Endothelial cell (in vitro differentiated cells): ENCODE measurements at regions not wholly inside any gene's neighbourhood (a gene's known extent, or its start where the extent isn't known, plus 50 kb on each side); places are given as distances from the start of the nearest gene placed in this dataset.

Experiments used
- DNase-seq: peaks from one replicate; pipeline ENCODE4 v3.0.0; 2021; ENCODE audit warnings: low spot score
- H3K27ac Mint-ChIP-seq: one replicate; pipeline ENCODE4 v1.8.0; 2021; ENCODE audit warnings: mixed read lengths, inconsistent platforms; ENCODE audit not compliant: unreplicated experiment
- H3K27me3 Mint-ChIP-seq: one replicate; pipeline ENCODE4 v1.8.0; 2021; ENCODE audit warnings: mild to moderate bottlenecking, moderate library complexity, mixed read lengths, inconsistent platforms; ENCODE audit not compliant: unreplicated experiment
- H3K36me3 Mint-ChIP-seq: one replicate; pipeline ENCODE4 v1.8.0; 2021; ENCODE audit warnings: mild to moderate bottlenecking, low read depth, mixed read lengths, inconsistent platforms; ENCODE audit not compliant: unreplicated experiment
- H3K4me1 Mint-ChIP-seq: one replicate; pipeline ENCODE4 v1.8.0; 2021; ENCODE audit warnings: mild to moderate bottlenecking, mixed read lengths, inconsistent platforms; ENCODE audit not compliant: unreplicated experiment
- H3K4me3 Mint-ChIP-seq: one replicate; pipeline ENCODE4 v1.8.0; 2021; ENCODE audit warnings: mild to moderate bottlenecking, mixed read lengths, inconsistent platforms; ENCODE audit not compliant: unreplicated experiment
- H3K9me3 Mint-ChIP-seq: one replicate; pipeline ENCODE4 v1.8.0; 2021; ENCODE audit warnings: mixed read lengths, inconsistent platforms; ENCODE audit not compliant: unreplicated experiment
- TF ChIP-seq, protein P1 (sequence below): fragments of 200-600 bp; sonication (generic); IDR thresholded peaks from one replicate; pipeline ENCODE4 v1.5.0; 2021; ENCODE audit warnings: antibody characterized with exemption; ENCODE audit not compliant: unreplicated experiment

DNA sequence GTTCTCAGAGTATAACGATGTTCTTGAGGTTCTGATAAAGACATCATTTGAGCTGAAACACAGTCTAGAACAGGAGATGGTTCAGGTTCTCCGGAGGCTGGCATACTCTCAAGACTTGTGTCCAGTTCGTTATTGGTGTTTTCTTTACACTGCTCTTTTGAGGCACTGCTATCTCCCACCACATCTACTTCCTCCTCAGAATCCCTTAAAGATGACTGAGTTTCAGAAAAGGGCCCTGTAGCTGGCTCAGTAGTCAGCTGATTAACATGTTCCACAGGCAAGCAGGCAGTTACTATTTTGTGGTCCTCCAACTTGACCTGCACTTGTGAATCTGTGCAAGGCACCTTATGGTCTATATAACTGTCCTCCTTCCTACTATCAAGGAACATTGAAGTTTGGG lies 50.2 kb downstream of the ZZZ3 start:
- TF ChIP-seq, protein P1, sequence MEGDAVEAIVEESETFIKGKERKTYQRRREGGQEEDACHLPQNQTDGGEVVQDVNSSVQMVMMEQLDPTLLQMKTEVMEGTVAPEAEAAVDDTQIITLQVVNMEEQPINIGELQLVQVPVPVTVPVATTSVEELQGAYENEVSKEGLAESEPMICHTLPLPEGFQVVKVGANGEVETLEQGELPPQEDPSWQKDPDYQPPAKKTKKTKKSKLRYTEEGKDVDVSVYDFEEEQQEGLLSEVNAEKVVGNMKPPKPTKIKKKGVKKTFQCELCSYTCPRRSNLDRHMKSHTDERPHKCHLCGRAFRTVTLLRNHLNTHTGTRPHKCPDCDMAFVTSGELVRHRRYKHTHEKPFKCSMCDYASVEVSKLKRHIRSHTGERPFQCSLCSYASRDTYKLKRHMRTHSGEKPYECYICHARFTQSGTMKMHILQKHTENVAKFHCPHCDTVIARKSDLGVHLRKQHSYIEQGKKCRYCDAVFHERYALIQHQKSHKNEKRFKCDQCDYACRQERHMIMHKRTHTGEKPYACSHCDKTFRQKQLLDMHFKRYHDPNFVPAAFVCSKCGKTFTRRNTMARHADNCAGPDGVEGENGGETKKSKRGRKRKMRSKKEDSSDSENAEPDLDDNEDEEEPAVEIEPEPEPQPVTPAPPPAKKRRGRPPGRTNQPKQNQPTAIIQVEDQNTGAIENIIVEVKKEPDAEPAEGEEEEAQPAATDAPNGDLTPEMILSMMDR: no peak
- no peak for DNase-seq
- no peaks in the 10 kb centered on the region for H3K4me1 Mint-ChIP-seq
- H3K4me3 Mint-ChIP-seq: no peak overlapping the region
- H3K36me3 Mint-ChIP-seq: peaks cover 11% of the 10 kb centered on the region
- H3K27ac Mint-ChIP-seq: no peak overlapping the region
- H3K27me3 Mint-ChIP-seq: no peaks in the 10 kb centered on the region
- no peaks in the 10 kb centered on the region for H3K9me3 Mint-ChIP-seq

DNA sequence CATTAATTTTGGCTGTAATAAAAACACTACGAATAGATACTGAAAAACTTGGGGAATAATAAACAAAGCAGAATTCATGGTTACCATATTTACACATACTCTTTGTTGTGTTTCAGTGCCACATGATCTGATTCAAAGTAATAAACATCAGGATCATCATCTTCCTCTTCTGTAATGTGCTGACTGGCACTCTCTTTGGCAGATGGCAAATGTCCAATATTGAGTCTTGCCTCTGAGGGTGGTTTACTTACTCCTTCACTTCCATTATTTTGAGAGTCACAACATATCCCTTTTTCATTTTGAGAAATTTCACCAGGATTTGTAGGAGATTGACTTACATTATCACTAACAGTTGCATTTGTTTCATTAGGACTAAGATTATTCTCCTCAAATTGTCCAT lies 50.7 kb downstream of the ZZZ3 start:
- Mint-ChIP-seq H3K27ac (no peak overlapping the region), H3K4me3 (no peak overlapping the region), H3K36me3 (peaks cover 12% of the 10 kb centered on the region), H3K27me3 (no peaks in the 10 kb centered on the region), H3K4me1 (no peaks in the 10 kb centered on the region), H3K9me3 (no peaks in the 10 kb centered on the region)
- DNase-seq: no peak
- TF ChIP-seq, protein P1: no peak

DNA sequence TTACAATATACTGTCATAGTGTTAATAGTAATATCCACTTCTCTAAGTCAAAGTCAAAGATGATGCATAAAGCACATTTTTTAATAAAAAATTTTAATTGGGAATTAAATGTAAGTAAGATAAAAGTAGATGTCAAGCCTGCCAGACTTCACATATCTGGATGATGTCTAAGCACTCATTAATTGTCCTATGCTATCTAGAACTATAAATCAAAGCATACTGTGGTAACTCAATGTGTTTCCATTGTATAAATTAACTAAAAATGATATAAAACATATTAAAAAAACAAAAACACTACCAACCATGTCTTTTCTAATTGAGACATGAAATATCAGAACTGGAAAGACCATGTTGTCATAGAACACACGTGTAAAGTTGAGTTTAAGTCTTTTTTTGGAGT lies 51.2 kb downstream of the ZZZ3 start:
- Mint-ChIP-seq H3K27ac (no peak overlapping the region), H3K36me3 (peaks cover 17% of the 10 kb centered on the region), H3K9me3 (no peaks in the 10 kb centered on the region)

DNA sequence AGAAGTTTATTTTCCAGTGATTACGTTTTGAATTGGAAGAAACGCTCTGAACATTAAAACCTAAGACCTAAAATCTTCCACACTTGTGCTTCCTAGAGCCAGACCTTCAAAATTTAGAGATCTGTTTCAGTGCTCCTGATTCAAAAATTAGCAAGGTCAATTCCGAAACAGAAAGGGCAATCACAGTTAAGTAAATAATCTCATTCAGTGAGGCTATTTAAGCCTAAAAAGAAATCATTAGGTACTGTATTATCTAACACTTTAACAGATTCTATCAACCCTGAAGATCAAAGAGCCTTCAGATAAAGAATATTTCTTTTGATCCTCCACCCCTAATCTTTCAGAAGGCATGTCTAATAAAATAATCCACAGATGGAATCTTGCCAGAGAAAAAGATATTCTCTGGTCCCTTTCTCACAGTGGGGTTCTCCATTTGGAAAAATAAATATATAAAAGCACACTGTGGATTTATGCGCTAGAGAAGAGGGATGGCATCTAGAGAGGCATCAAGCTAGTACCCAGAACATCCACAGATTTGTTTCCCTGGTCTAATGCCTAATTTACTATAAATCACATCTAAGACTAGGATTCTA lies 54.4 kb downstream of the ZZZ3 start:
- Mint-ChIP-seq H3K4me1 (peaks cover 22% of the 10 kb centered on the region), H3K27ac (no peak overlapping the region), H3K4me3 (no peak overlapping the region), H3K27me3 (peaks cover 3% of the 10 kb centered on the region), H3K36me3 (peaks cover 33% of the 10 kb centered on the region), H3K9me3 (no peaks in the 10 kb centered on the region)
- no peak for DNase-seq
- TF ChIP-seq, protein P1: no peak

More for the DNA sequence above, 51.2 kb downstream of the ZZZ3 start:
- DNase-seq: no peak
- TF ChIP-seq, protein P1: no peak
- Mint-ChIP-seq H3K27me3 (no peaks in the 10 kb centered on the region), H3K4me1 (no peaks in the 10 kb centered on the region), H3K4me3 (no peak overlapping the region)

DNA sequence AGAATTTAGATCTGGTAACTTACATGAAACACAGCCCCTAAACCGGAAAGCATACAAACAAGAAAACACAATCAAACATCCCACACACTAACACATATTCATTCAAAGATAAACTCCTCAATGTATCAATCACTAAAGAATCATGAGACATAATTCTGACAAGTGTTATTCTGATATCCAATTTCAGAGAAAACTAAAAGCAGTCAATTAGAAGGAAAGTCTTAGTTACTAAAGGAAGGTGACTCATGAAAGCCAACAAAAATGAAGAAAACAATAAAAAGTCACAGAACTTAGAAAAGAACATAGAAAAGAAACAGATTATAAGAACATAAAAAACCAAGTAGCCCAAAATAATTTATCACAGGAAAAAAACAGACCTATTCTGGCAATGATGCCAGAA lies 57.2 kb downstream of the ZZZ3 start:
- TF ChIP-seq, protein P1: no peak
- H3K4me1 Mint-ChIP-seq: peaks cover 30% of the 10 kb centered on the region
- no peak overlapping the region for H3K27ac Mint-ChIP-seq
- peak overlapping the region; percentile 19 for H3K4me3 Mint-ChIP-seq
- H3K36me3 Mint-ChIP-seq: peaks cover 32% of the 10 kb centered on the region
- no peak for DNase-seq
- peaks cover 3% of the 10 kb centered on the region for H3K27me3 Mint-ChIP-seq
- H3K9me3 Mint-ChIP-seq: no peaks in the 10 kb centered on the region
